Activated CD4-positive, alpha-beta T cell treated with anti-CD3 and anti-CD28 coated beads for 48 hours (primary cell): ENCODE measurements at regions not wholly inside any gene's neighbourhood (a gene's known extent, or its start where the extent isn't known, plus 50 kb on each side); places are given as distances from the start of the nearest gene placed in this dataset.
"Not testable (repeated sequence)": the region's sequence is repeated elsewhere in the genome, so short reads cannot be mapped to it uniquely, and the experiment has no call there.

Source experiments
- DNase-seq: peaks from one replicate; pipeline ENCODE4 v3.0.0-alpha.2; 2020

DNA sequence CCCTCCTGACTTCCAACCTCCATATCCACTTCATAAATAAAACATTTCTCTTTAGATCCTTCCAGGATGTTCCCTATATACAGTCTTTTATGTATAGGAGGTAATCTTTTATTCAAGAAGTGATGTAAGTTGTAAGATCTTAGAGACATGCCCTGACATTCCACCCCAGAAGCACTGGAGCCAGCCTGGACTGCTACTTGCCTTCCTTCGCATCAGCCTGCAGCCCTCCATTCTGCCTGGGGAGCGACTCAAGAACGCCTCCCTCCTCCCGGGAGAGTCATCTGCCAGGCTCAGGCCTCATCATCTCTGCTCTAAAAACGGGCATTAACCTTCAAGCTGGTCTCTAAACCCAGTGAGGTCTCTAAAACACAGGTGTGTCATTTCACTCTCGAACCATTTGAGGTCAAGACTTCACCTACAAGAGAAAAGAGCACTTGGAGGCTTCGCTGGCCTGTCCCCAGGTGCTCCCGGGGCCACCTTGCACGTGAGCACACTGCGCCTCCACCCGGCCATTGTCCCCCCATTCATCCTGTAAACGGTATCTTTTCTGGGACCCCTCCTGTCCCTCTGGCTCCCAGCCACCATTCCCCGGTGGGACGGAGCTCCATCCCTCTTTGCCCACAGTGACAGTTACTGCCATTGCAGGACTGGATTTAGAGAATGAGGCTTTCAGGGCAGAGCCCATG is 107.5 kb upstream of the PDE10A start:
- DNase-seq, result no peak

DNA sequence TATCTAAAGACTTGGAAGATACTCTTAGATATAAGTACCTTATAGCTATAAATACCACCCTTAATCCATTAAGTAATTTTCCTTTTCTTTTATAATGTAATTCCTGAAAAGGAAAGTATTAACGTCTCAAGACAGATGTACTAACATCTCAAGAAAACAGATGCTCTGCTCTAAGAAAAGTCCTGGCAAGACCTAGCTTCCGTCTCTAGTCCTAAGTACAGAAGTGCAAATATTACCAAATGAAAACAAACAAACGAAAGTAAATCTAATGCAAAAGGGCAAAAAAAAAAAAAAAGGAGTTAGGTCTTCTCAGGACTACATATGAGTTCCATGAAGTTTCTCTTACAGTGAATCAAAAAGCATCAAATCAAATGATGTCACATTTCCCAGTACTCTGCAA is 106.8 kb upstream of the PDE10A start:
- no peak for DNase-seq

DNA sequence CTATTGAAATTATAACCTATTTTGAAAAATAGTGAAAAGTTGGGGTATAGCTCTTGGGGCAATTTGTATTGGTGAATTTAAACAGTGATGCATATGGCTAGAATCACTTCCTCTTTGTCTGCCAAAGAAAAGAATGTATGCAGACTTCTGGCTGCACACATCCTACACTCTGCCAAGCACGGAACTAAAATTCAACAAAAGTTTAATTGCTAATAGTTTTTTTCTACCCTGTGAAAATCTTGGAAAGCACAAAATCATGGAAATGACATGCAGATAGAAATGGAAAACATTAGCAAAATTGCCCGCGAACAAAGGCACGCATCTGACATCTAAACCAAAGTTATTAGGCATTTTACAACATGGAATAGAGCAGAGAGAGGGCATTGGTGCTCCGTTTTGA is 106.4 kb upstream of the PDE10A start:
- no peak for DNase-seq

DNA sequence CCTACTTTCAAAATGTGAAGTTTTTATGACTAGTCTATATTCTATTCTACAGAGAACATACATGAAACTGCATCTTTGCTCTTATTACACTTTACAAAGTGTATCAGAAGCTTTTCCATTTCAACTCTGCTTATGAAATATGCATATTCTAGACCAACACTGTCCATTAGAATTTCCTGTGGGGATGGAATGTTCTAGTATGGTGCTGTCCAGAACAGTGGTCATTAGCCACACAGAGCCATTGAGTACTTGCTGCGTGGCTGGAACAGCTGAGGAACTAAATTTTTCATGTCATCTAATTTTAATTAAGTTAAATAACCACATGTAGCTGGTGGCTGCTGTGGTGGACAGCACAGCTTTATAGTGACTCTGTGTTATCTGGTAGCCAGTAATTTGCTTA is 105.9 kb upstream of the PDE10A start:
- no peak for DNase-seq

DNA sequence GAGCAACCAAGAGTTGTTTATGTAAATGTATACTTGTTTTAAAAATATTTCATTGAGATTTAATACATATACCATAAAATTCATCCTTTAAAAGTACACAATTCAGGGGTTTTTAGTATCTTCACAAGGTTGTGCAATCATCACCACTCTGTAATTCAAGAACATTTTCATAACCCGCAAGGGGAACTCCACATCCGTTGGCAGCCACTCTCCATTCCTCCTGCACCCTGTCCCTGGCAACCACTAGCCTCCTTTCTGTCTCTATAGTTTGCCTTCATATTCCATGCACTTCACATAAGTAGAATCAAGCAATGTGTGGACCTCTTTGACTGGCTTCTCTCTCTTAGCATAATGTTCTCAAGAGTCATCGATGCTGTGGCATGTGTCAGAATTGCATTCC is 104.2 kb upstream of the PDE10A start:
- DNase-seq, result no peak

DNA sequence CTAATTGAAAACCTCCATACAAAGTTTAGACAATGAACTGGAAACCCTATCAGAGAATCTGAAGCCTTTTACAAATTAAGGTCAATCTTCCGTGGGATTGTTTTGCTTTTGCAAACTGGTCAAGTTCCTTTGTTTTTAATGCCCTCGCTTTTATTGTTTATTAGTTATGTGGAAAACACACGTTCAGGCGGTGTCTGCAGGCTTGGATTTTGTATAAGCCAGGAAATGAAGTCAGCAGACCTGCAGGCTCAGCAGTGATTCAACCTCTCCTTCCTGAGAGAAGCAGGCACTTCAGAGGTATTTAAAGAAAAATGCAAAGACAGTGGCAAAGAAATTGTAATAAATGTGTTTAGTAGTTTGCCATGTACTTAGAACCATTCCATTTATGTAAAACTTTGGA is 103.4 kb upstream of the PDE10A start:
- DNase-seq, result no peak

DNA sequence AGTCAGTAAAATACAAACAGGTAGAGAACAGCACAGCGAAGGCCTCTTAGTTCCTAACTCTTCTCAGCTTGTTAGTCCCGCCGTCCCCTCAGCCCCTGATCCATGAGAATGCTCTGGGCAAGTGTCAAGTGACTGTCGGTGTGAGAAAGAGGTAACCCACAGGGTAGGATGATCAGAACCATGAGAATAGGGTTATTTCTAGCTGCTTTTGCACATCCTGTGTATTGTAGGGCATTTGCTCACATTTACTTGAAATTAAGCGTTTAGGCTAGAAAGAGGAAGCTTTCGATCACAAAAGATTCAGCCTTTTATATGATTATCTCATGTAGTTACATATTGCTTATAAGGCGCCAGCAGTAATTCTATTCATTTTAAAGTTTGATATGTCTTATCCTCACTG is 103.0 kb upstream of the PDE10A start:
- no peak for DNase-seq

DNA sequence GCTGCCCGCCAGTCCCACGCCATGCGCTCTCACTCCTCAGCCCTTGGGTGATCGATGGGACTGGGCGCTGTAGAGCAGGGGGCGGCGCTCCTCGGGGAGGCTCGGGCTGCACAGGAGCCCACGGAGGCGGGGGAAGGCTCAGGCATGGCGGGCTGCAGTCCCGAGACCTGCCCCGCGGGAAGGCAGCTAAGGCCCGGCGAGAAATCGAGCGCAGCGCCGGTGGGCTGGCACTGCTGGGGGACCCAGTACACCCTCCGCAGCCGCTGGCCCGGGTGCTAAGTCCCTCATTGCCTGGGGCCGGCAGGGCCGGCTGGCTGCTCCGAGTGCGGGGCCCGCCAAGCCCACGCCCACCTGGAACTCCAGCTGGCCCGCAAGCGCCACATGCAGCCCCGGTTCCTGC is 102.2 kb upstream of the PDE10A start:
- DNase-seq, result not testable (repeated sequence)

DNA sequence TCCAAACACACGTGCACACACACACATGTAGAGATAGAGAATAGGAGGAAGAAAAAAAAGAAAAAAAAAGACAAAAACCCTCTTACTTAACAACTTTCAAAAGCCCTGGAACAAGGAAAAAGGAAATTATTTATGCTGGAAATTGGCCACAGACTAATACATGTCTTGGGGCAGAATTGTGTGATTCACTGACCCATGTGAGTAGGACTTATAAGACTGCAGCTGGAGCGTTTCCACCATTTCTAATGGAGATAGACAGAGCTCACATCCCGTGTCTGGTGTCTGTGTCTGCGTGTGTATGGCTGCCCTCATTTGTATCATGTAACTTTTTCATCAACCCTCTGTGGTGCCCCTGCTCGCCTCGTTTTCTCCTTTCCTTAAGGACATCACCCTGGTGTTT is 99.8 kb upstream of the PDE10A start:
- DNase-seq, result no peak

DNA sequence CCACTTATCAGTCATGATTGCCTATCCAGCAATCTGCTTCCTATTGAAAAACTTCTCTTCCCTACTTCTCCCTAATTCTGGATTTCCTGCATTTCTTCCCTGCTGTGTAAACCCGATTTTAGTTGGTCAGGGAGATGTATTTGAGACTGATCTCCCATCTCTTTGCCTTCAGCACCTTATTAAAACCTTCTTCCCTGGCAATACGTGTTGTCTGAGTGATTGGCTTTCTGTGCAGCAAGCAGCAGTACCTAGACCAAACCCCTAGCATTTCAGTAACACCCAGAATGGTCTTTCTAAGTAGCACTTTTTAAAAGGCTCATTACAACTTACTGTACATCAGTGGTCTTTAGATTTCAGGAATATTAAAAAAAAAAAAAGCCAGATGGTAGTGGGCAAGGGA is 99.1 kb upstream of the PDE10A start:
- no peak for DNase-seq

DNA sequence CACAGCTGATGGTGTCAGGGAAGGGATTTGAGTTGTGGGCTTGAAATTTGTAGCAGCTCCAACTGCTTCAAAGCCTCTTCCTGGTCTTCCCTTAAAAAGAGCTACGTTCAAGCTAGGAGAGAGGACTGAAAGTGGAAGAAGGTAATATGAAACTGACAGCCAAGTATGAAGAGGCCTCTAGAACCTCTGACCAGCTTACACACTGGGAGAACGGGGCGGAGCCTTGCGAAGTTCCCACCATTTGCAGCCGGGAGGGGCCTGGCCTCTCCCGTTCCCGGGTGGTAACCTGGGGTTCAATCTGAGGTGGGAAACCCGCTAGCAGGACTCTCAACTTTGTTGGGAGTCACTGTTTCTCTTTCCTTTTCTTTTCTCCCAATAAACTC is 97.8 kb upstream of the PDE10A start:
- no peak for DNase-seq

DNA sequence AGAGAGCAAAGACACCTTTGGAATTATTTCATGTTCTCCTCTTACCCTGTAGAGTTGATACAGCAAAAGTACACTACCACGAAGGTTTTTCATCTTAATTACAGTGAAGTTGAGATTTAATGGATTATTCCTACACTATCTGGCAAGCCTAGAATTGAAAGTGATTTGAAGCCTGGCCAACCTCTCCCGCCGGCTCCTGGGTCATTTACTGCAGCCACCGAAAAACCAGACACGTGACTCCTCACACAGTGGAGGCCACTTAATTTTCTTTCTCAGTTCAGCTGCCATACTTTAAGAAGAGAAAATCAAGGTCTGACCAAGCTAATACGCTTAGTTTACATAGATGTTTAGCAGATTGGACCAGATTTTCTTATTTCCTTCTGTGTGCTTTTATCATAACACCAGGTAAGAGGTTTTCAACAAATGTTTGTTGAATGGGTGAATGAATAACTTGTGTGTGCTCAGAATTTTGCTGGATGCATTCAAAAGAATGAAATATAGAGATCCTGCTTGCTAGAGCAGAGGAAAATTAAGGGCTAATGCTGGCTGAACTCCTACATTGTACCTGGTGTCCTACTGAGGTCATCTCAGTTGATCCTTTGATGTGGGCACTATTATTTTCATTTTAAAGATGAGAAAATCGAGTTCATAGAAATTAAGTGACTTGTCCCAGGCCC is 97.2 kb upstream of the PDE10A start:
- no peak for DNase-seq

DNA sequence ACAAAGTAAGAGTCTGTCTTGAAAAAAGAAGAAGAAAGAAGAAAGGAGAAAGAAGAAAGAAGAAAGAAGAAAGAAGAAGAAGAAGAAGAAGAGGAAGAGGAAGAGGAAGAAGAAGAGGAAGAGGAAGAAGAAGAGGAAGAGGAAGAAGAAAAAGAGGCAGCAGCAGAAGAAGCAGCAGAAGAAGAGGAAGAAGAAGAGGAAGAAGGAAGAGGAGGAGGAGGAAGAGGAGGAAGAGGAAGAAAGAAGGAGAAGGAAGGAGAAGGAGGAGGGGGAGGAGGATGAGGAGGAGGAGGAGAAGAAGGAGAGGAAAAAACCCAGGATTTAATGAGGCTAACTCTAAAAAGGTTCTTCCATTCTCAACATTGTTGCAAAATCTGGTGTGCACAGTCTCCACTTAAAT is 95.4 kb upstream of the PDE10A start:
- DNase-seq, result no peak

DNA sequence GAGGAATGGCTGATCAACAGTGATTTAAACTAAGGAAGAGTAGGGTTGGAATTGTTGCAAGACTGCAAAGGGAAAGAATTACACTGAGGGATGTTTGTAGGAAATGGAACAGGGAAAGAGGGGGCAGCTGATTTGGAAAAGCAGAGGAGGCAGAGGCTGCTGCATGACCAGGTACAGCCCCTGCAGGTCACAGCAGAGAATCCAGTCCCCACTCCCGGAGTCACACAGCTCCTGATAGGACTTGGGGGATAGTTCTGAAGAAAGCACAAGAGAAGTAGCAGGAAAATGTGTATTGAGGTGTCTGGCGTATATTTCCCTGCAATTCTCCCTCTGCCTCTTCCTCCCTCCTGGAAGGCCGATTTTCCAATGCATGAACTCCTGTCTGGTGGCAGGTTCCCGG is 92.5 kb upstream of the PDE10A start:
- no peak for DNase-seq

DNA sequence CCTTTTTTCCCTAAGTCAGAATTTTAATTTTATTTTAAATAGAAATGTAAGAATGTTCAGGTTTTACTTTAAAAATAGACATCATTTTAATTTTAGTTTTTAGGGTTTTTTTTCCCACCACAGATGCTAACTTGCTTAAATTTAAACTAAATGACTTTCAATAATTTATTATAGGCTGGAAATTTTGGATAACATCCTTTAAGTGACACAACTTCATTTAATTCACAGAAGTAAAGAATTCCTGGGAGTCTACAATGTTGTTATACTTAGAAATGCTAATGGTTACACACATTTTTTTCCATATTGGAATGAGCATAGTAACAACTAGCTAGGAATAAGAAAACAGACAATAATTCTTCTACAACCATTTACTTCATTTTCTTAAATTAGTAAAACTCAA is 90.5 kb upstream of the PDE10A start:
- DNase-seq, result no peak

DNA sequence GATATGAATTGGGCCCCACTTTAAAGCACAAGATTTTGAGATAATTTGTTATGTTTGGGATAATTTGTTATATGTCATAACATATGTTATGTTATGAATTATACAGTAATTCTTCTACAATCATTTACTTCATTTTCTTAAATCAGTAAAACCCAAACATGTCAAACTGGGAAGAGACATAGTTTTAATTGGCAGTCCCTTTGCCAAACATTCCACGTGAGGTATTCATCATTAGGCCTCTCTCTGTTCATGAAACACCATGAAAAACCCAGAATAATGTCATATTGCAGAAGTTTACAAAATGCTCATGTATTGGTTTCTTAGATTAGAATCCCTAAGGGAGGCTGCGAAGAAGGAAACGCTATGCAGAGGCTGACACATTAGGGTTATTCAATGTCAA is 89.4 kb upstream of the PDE10A start:
- no peak for DNase-seq

DNA sequence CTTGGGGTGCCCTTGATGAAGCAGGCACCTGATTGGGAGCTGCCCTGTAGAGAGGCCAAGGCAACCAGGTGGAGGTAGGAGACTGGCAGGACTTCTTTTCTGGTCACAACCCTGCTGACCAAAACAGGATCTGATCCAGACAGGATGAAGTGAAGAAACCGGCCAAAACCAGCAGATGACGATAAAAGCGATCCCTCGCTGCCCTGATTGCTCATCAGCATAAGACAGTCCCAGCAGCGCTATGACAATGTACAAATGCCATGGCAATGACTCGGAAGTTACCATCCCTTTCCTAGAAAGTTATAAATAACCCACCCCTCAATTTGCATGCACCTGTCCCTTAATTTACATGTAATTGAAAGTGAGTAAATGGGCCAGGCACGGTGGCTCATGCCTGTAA is 88.4 kb upstream of the PDE10A start:
- DNase-seq, result no peak

DNA sequence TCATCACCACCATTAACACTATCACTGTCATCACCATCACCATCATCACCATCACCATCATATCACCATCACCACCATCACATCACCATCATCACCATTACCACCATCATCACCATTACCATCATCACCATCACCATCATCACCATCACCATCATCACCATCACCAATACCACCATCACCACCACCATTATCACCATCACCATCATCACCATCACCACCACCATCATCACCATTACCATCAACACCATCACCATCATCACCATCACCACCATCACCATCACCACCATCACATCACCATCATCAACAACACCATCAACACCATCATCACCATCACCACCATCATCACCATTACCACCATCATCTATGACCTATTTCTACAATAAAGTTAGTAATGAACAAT is 86.1 kb upstream of the PDE10A start:
- no peak for DNase-seq

DNA sequence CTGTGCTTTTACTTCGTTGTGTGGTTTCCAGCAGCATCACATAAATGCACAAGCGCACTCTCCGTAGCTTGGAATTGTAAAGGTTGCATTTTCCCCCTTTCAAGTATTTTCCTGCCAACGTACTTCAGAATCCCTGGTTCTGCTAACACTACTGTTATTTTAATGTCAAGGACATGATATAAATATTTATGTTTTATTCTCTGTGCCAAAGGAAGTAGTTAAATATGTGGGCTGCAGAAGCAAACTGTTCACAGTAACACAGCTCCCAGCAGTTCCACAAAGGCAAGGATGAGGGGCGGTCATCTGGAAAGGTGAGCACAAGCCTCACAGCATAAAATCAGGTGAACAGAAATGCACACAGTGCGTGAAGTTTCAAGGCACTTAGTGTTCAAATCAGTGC is 85.3 kb upstream of the PDE10A start:
- no peak for DNase-seq

DNA sequence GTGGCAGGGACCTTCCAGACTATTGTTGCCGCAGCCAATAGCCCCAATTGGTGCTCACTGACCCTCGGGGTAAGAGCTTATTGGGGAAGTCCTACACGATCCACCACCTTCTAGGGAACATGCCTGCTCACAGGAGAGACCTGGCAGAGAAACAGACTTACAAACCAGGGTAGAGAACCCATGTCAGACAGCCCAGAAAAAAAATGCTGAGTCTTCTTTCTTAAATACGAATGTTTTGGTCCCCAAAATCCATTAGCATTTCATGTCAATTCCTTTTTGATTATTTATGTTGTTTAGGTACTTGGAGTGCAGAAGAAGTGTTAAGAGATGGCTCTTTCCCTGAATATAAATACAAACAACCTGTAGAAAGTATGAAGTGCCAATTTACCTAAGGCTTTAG is 84.9 kb upstream of the PDE10A start:
- DNase-seq, result no peak

DNA sequence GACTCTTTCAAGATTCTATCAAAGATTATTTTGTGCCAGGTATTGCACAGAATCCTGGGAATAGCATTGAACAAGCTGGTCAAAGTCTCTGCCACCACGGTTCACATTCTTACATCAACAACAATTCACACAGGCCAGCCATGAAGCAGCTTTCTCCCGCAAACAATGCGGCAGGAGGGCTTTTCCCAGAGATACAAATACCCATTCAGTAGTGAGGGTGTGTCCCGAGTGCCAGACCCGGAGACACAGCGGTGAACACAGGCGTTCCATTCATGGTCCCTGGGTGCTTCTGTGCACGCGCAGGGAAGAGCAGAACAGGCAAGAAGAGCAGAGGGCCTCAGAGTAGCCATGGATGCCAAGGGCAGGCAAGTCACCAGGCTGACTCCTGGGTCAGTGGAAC is 83.3 kb upstream of the PDE10A start:
- no peak for DNase-seq

DNA sequence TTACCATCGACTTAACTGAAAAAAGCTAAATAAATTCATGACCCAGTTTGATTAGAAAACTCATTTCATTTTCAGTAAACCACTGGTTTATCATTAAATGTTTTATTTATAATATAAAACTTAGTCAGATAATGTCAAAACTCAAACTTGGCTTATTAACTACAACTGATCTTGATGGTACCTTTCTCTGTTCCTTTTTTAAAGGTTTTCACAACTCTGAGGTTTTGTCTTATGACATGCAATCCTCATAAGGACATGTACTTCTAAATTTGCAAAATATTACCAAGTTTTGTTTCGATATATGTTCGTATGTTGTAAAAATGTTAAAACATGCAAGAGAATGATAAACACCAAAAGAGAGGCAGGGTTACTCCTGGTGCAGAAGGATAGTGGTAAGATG is 82.5 kb upstream of the PDE10A start:
- DNase-seq, result no peak

DNA sequence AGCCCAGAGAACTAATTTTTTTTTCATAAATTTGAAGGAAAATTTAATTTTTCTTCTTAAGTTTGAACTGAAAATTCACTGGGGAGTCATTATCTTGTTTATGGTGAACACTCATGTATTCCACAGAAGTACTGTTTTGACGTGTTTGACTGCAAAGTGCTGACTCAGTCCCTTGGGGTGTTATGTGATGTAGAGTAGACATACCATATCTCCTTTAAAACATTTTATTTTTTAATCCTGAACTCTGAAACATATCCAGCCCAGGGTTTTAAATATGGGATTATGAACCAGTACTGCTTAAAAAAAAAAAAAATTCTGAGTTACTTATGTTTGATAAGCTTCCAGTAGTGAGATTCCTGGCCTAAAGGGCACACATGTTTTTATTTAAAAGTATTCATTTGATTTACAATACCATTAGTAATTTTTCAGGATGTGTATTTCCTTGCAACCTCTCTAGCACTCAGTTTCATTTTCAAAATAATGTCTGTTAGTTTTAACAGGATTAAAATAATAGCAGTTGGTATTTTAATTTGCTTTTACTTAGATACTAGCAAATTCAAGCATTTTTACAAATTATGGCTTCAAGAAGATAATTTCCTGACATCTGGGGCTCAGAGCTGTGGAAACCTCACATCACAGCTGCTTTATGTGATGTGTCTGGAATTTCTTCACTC is 81.7 kb upstream of the PDE10A start:
- DNase-seq, result no peak

DNA sequence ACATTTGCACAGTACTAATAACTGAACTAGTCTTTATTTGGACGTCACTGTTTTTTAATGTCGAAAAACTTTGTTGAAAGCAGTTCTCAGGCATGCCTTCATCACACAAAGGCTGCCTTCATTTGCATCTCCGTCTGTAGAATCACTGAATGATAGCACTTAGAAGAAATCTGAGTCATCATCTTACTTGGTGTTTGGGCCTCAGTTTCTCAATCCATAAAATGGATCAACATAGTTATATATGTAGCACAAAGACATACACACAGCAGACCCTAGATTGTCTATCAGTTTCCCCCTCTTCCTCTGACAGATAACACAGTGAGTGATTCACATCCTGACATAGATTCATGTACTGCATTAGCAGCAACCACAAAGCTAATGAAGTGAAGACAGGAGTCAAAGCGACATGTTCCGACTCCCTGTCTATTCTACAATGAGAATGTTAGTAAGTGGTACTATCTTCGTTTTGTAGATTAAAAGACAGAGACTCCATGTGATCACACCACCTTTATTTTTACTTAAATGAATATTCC is 80.4 kb upstream of the PDE10A start:
- DNase-seq, result no peak
